HEK293 (cell line): ENCODE measurements at regions not wholly inside any gene's neighbourhood (a gene's known extent, or its start where the extent isn't known, plus 50 kb on each side); places are given as distances from the start of the nearest gene placed in this dataset.

Experiments
- CTCF ChIA-PET: fragments of 350-600 bp; formaldehyde crosslinking; extraction: SDS; loops from one replicate; lab custom pipeline; 2021; ENCODE audit warnings: antibody characterized with exemption; lab: Yijun Ruan, JAX
- POLR2A ChIA-PET: fragments of 300-600 bp; formaldehyde crosslinking; extraction: SDS; loops from one replicate; lab custom pipeline; 2020; ENCODE audit warnings: antibody characterized with exemption, inconsistent platforms; lab: Yijun Ruan, JAX
- H3K27ac ChIP-seq: fragments of 200-500 bp; sonication (Bioruptor generic); 2 replicates; pipeline ENCODE4 v1.5.1; 2014; ENCODE audit warnings: low read depth, low read length, control low read depth, inconsistent platforms; ENCODE audit errors: extremely low read depth
- H3K36me3 ChIP-seq, 2 experiments: fragments of 200-500 bp in 1 of 2; sonication (Bioruptor generic) in 1 of 2; 1 replicate in 1 of 2; 2 replicates in 1 of 2; pipeline ENCODE4 v1.5.1; 2014 to 2017; ENCODE audit warnings: inconsistent platforms in 2 of 2, low read length in 2 of 2; ENCODE audit not compliant: control insufficient read depth in 2 of 2, insufficient read depth in 1 of 2
- H3K4me1 ChIP-seq: fragments of 200-500 bp; sonication (Bioruptor generic); 2 replicates; pipeline ENCODE4 v1.5.1; 2014; ENCODE audit warnings: mild to moderate bottlenecking, low read length, inconsistent platforms; ENCODE audit not compliant: control insufficient read depth, insufficient read depth
- H3K4me3 ChIP-seq: 2 replicates; pipeline ENCODE4 v1.5.1; 2011; ENCODE audit warnings: low read depth, mild to moderate bottlenecking, control low read depth, low read length, moderate library complexity
- H3K9me3 ChIP-seq: fragments of 200-500 bp; sonication (Bioruptor generic); 2 replicates; pipeline ENCODE4 v1.5.1; 2014; ENCODE audit warnings: low read depth, low read length, inconsistent platforms; ENCODE audit not compliant: control insufficient read depth, insufficient read depth
- IKZF3 ChIP-seq: fragments of 450-650 bp; IDR thresholded peaks from 2 replicates; pipeline ENCODE4 v1.5.0; 2018; ENCODE audit warnings: missing biosample characterization, mild to moderate bottlenecking, missing genetic modification characterization, moderate library complexity
- KLF8 ChIP-seq: fragments of 450-650 bp; formaldehyde crosslinking; IDR thresholded peaks from 2 replicates; pipeline ENCODE4 v1.5.1; 2016; ENCODE audit warnings: missing biosample characterization, missing genetic modification characterization
- KLF9 ChIP-seq: fragments of 450-650 bp; formaldehyde crosslinking; IDR thresholded peaks from 2 replicates; pipeline ENCODE4 v1.5.1; 2016; ENCODE audit warnings: missing biosample characterization, missing genetic modification characterization, low read depth
- PRDM6 ChIP-seq: fragments of 450-650 bp; formaldehyde crosslinking; IDR thresholded peaks from 2 replicates; pipeline ENCODE4 v1.5.1; 2017; ENCODE audit warnings: missing biosample characterization, missing genetic modification characterization
- REPIN1 ChIP-seq: fragments of 450-650 bp; formaldehyde crosslinking; IDR thresholded peaks from 2 replicates; pipeline ENCODE4 v1.5.1; 2017; ENCODE audit warnings: missing biosample characterization, missing genetic modification characterization, low read depth
- SCRT2 ChIP-seq: fragments of 450-650 bp; formaldehyde crosslinking; IDR thresholded peaks from 2 replicates; pipeline ENCODE4 v1.5.1; 2016; ENCODE audit warnings: missing biosample characterization, missing genetic modification characterization
- TRIM28 ChIP-seq: IDR thresholded peaks from 2 replicates; pipeline ENCODE4 v1.6.1; 2011; ENCODE audit warnings: low read length, control low read depth, borderline replicate concordance
- YY1 ChIP-seq: fragments of 450-650 bp; formaldehyde crosslinking; IDR thresholded peaks from 2 replicates; pipeline ENCODE4 v1.5.1; 2018; ENCODE audit warnings: missing biosample characterization, missing genetic modification characterization
- ZBTB48 ChIP-seq: fragments of 450-650 bp; formaldehyde crosslinking; IDR thresholded peaks from 2 replicates; pipeline ENCODE4 v1.5.1; 2016; ENCODE audit warnings: missing biosample characterization, missing genetic modification characterization
- ZEB2 ChIP-seq: fragments of 450-650 bp; formaldehyde crosslinking; IDR thresholded peaks from 2 replicates; pipeline ENCODE4 v1.5.1; 2016; ENCODE audit warnings: missing biosample characterization, missing genetic modification characterization
- ZFP41 ChIP-seq: fragments of 450-650 bp; formaldehyde crosslinking; IDR thresholded peaks from 2 replicates; pipeline ENCODE4 v1.5.1; 2016; ENCODE audit warnings: missing biosample characterization, missing genetic modification characterization, borderline replicate concordance
- ZIC2 ChIP-seq: fragments of 450-650 bp; formaldehyde crosslinking; IDR thresholded peaks from 2 replicates; pipeline ENCODE4 v1.5.1; 2016; ENCODE audit warnings: missing biosample characterization, missing genetic modification characterization
- ZNF133 ChIP-seq: fragments of 450-650 bp; formaldehyde crosslinking; IDR thresholded peaks from 2 replicates; pipeline ENCODE4 v1.5.1; 2016; ENCODE audit warnings: missing biosample characterization, missing genetic modification characterization
- ZNF16 ChIP-seq: fragments of 450-650 bp; formaldehyde crosslinking; IDR thresholded peaks from 2 replicates; pipeline ENCODE4 v1.5.1; 2016; ENCODE audit warnings: low read depth, missing biosample characterization, missing genetic modification characterization
- ZNF221 ChIP-seq: fragments of 450-650 bp; formaldehyde crosslinking; IDR thresholded peaks from 2 replicates; pipeline ENCODE4 v1.5.1; 2017; ENCODE audit warnings: missing biosample characterization, missing genetic modification characterization, borderline replicate concordance
- ZNF24 ChIP-seq: fragments of 450-650 bp; formaldehyde crosslinking; IDR thresholded peaks from 2 replicates; pipeline ENCODE4 v1.5.1; 2016; ENCODE audit warnings: missing biosample characterization, missing genetic modification characterization
- ZNF26 ChIP-seq: fragments of 450-650 bp; formaldehyde crosslinking; IDR thresholded peaks from 2 replicates; pipeline ENCODE4 v1.5.1; 2016; ENCODE audit warnings: missing biosample characterization, missing genetic modification characterization
- ZNF398 ChIP-seq: fragments of 450-650 bp; formaldehyde crosslinking; IDR thresholded peaks from 2 replicates; pipeline ENCODE4 v1.5.1; 2017; ENCODE audit warnings: missing biosample characterization, missing genetic modification characterization
- ZNF48 ChIP-seq: fragments of 450-650 bp; formaldehyde crosslinking; IDR thresholded peaks from 2 replicates; pipeline ENCODE4 v1.5.1; 2016; ENCODE audit warnings: missing biosample characterization, missing genetic modification characterization
- ZNF558 ChIP-seq: fragments of 450-650 bp; formaldehyde crosslinking; IDR thresholded peaks from 2 replicates; pipeline ENCODE4 v1.5.1; 2016; ENCODE audit warnings: missing biosample characterization, missing genetic modification characterization
- ZNF561 ChIP-seq: fragments of 450-650 bp; IDR thresholded peaks from 2 replicates; pipeline ENCODE4 v1.5.1; 2018; ENCODE audit warnings: missing biosample characterization, missing genetic modification characterization, borderline replicate concordance
- ZNF596 ChIP-seq: fragments of 450-650 bp; IDR thresholded peaks from 2 replicates; pipeline ENCODE4 v1.5.0; 2018; ENCODE audit warnings: missing biosample characterization, mild to moderate bottlenecking, missing genetic modification characterization, moderate library complexity
- ZNF610 ChIP-seq: fragments of 450-650 bp; formaldehyde crosslinking; IDR thresholded peaks from 2 replicates; pipeline ENCODE4 v1.5.1; 2016; ENCODE audit warnings: missing biosample characterization, missing genetic modification characterization, borderline replicate concordance
- ZNF707 ChIP-seq: fragments of 450-650 bp; formaldehyde crosslinking; IDR thresholded peaks from 2 replicates; pipeline ENCODE4 v1.5.1; 2016; ENCODE audit warnings: missing biosample characterization, missing genetic modification characterization
- ZNF785 ChIP-seq: fragments of 450-650 bp; formaldehyde crosslinking; IDR thresholded peaks from 2 replicates; pipeline ENCODE4 v1.5.1; 2016; ENCODE audit warnings: missing biosample characterization, missing genetic modification characterization
- ZNF843 ChIP-seq: fragments of 450-650 bp; formaldehyde crosslinking; IDR thresholded peaks from 2 replicates; pipeline ENCODE4 v1.5.1; 2016; ENCODE audit warnings: missing biosample characterization, missing genetic modification characterization
- ZSCAN16 ChIP-seq: fragments of 450-650 bp; formaldehyde crosslinking; IDR thresholded peaks from 2 replicates; pipeline ENCODE4 v1.5.1; 2016; ENCODE audit warnings: missing biosample characterization, missing genetic modification characterization
- TF ChIP-seq, protein P1 (sequence below): fragments of 450-650 bp; IDR thresholded peaks from 2 replicates; pipeline ENCODE4 v1.5.1; 2018; ENCODE audit warnings: missing biosample characterization, missing genetic modification characterization

- POLR2A ChIA-PET: no interaction called here
These were observed 110.7 kb downstream of the UTRN start for GRCh38 chr6:144395826-144396225.

DNA sequence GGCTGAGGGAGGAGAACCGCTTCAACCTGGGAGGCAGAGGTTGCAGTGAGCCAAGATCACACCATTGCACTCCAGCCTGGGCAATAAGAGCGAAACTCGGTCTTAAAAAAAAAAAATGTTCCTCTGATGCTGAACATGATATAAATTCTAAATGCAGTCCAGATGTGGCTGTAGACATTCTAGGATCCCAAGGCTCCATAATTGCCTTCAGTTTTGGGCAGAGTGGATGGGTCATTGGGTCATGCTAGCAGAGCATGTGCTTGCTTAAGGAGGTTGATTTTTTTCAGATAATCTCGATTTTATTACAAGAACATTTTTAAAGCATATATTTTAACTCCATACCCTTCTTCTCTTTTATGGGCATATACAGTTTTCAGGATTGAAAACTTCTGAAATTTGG lies 112.0 kb downstream of the UTRN start:
- no peaks in the 10 kb centered on the region for H3K4me1 ChIP-seq
- no peak overlapping the region for H3K27ac ChIP-seq
- ChIA-PET POLR2A (interaction anchor here (0.7 kb wide), 1 partner anchor 35 kb away, joined by 3 read pairs; no protein-coding TSS in a partner anchor), CTCF (interaction anchor here (0.6 kb wide), 1 partner anchor 113 kb away, joined by 3 read pairs; no protein-coding TSS in a partner anchor)
- peaks cover 0 to 3% of the 10 kb centered on the region in 2 experiments; a peak in 1 of 3 replicates for H3K36me3 ChIP-seq
- TF ChIP-seq ZFP41 (tag by site-specific recombination): no peak
- no peak for TF ChIP-seq SCRT2
- TF ChIP-seq ZNF16: no peak
- TF ChIP-seq ZEB2 (tag by site-specific recombination): no peak
- TF ChIP-seq ZBTB48: no peak
- TF ChIP-seq ZNF221: no peak
- TF ChIP-seq ZNF596 (tag by site-specific recombination): no peak
- TF ChIP-seq ZNF843 (tag by site-specific recombination): no peak
- TF ChIP-seq ZNF24 (tag by site-specific recombination): no peak
- no peak for TF ChIP-seq ZIC2 (tag by site-specific recombination)
- no peak for TF ChIP-seq KLF8
- TF ChIP-seq KLF9 (tag by site-specific recombination): no peak
- no peak for TF ChIP-seq ZNF785 (tag by site-specific recombination)
- no peak for TF ChIP-seq IKZF3
- no peak for TF ChIP-seq ZNF48 (tag by site-specific recombination)
- no peak for TF ChIP-seq ZNF707 (tag by site-specific recombination)
- no peak for TF ChIP-seq TRIM28
- no peak for TF ChIP-seq ZNF558
- no peak for TF ChIP-seq ZNF133 (tag by site-specific recombination)
- TF ChIP-seq ZSCAN16 (tag by site-specific recombination): no peak
- H3K9me3 ChIP-seq: no peaks in the 10 kb centered on the region
- H3K4me3 ChIP-seq: no peak overlapping the region

More at GRCh38 chr6:144395826-144396225, 110.7 kb downstream of the UTRN start:
- TF ChIP-seq REPIN1 (tag by site-specific recombination) (no peak), ZNF558 (no peak), ZNF398 (tag by site-specific recombination) (no peak), ZNF610 (tag by site-specific recombination) (no peak)
- TF ChIP-seq, all 188 proteins: peak for 0
- Histone ChIP-seq H3K27ac (no peak overlapping the region), H3K4me3 (no peak overlapping the region), H3K9me3 (no peaks in the 10 kb centered on the region), H3K36me3 (peaks cover 0 to 3% of the 10 kb centered on the region in 2 experiments; a peak in 1 of 3 replicates), H3K4me1 (no peaks in the 10 kb centered on the region)
- CTCF ChIA-PET: no interaction called here

DNA sequence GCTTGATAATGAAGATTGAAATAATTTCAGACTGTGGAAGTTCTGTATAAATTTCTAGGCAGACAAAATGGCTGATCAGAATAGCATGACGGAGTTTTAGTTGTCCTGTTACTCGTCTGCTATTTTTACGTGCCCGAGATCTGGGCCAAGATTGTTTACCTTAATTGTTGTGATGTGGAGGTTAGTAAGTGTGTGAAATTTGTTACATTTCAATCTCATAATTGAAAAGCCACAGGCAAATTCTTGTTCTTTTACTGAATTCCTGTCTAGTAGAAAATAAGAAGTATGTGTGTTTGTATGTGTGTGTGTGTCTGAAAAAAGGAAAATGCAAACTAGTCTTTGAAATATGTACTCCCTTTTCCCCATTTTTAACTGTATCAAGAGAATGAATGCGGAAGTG lies 115.2 kb downstream of the UTRN start:
- Histone ChIP-seq H3K27ac (no peak overlapping the region), H3K9me3 (no peaks in the 10 kb centered on the region), H3K4me3 (no peak overlapping the region), H3K36me3 (peaks cover 0 to 3% of the 10 kb centered on the region in 2 experiments; a peak in 1 of 3 replicates), H3K4me1 (peaks cover 15% of the 10 kb centered on the region)
- TF ChIP-seq ZNF561 (tag by site-specific recombination) (no peak), PRDM6 (tag by site-specific recombination) (no peak), ZNF26 (tag by site-specific recombination) (no peak), YY1 (tag by site-specific recombination) (no peak)
- TF ChIP-seq, protein P1, sequence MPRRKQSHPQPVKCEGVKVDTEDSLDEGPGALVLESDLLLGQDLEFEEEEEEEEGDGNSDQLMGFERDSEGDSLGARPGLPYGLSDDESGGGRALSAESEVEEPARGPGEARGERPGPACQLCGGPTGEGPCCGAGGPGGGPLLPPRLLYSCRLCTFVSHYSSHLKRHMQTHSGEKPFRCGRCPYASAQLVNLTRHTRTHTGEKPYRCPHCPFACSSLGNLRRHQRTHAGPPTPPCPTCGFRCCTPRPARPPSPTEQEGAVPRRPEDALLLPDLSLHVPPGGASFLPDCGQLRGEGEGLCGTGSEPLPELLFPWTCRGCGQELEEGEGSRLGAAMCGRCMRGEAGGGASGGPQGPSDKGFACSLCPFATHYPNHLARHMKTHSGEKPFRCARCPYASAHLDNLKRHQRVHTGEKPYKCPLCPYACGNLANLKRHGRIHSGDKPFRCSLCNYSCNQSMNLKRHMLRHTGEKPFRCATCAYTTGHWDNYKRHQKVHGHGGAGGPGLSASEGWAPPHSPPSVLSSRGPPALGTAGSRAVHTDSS: no peak
- ChIA-PET CTCF (no interaction called here), POLR2A (no interaction called here)
